ENCODE measurements at regions not wholly inside any gene's neighbourhood (a gene's known extent, or its start where the extent isn't known, plus 50 kb on each side); places are given as distances from the start of the nearest gene placed in this dataset.

GRCh38 chr3:31054032-31054431, 159.6 kb upstream of the GADL1 start:
- no peak for TF ChIP-seq CTCF (optimal IDR thresholded peaks at IDR 0.05 in 1 of 3, IDR thresholded peaks at IDR 0.05 in 1 of 3, conservative IDR thresholded peaks at IDR 0.05 in 1 of 3; ENCODE audit: extremely low read depth in 1 of 3, insufficient read depth in 2 of 3, low read length in 3 of 3)
- no peak for TF ChIP-seq EZH2 (IDR thresholded peaks at IDR 0.05; ENCODE audit: low read length)

Measured in keratinocyte (primary cell).